ENCODE measurements at regions not wholly inside any gene's neighbourhood (a gene's known extent, or its start where the extent isn't known, plus 50 kb on each side); places are given as distances from the start of the nearest gene placed in this dataset.

DNA sequence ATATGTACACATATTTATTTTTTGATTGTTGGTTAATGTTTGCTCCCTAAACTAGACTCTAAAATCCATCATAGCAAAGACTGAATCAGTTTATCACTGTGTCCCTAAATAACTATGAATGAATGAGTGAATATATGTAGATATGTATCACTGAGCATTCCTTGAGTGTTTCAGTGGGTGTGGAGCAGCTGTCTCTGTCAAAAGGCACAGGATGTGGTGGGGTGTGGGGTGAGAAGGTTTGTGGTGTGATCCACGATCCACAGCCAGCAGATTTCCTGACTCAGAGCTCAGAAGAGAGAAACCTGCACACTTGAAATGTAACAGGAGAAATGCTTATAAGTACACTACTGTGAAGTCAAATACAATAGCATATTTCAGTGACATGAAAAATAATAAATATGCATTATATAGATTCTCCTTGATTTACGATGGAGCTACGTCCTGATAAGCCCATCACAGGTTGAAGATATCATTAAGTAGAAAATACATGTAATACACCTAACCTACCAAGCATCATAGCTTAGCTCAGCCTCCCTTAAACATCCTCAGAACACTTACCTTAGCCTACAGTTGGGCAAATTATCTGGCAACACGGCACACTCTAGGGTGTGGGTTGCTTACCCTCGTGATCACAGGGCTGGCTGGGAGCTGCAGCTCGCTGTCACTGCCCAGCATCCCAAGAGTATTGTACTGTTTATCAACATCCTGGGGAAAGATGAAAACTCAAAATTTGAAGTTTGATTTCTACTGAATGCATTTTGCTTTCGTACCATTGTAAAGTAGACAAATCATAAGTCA lies 287.0 kb downstream of the GAS1 start:
- TF ChIP-seq TAF1 (IDR thresholded peaks at IDR 0.05; ENCODE audit: borderline replicate concordance, low read depth, low read length) (no peak), POLR2A (IDR thresholded peaks at IDR 0.05; ENCODE audit: low read depth, low read length) (no peak), POLR2AphosphoS5 (IDR thresholded peaks at IDR 0.05; ENCODE audit: low read depth, low read length) (no peak)

Measured in GM12892 (cell line).